ENCODE measurements at regions not wholly inside any gene's neighbourhood (a gene's known extent, or its start where the extent isn't known, plus 50 kb on each side); places are given as distances from the start of the nearest gene placed in this dataset.

- POLR2A ChIA-PET, result no interaction called here
- dilution Hi-C loops (cut with MboI; ENCODE audit: extremely low pct_ligation_motif_present, low sequenced_read_pairs), result no loop called here
- intact Hi-C loops (cut with micrococcal nuclease), result no loop called here
- Histone ChIP-seq H3K4me1 (ENCODE audit: control insufficient read depth, extremely low read depth, insufficient read depth, low read length) (no peaks in the 10 kb centered on the region), H3K36me3 (ENCODE audit: control insufficient read depth in 2 of 2, extremely low read depth in 1 of 2, insufficient read depth in 2 of 2, low read length in 2 of 2) (no peaks in the 10 kb centered on the region), H3K4me2 (ENCODE audit: insufficient read depth, low read length) (no peak overlapping the region), H3K9ac (replicated peaks; ENCODE audit: extremely low read depth, insufficient read depth, low read length) (no peak overlapping the region), H3K9me1 (replicated peaks; ENCODE audit: control insufficient read depth, extremely low read depth, insufficient read depth, low read length) (no peaks in the 10 kb centered on the region), H3K79me2 (ENCODE audit: control insufficient read depth, insufficient read depth, low read length) (no peaks in the 10 kb centered on the region), H3K27ac (ENCODE audit: insufficient read depth, low read depth, low read length) (no peak overlapping the region), H2AFZ (ENCODE audit: low read depth, low read length) (no peak overlapping the region), H4K20me1 (replicated peaks; ENCODE audit: control insufficient read depth, extremely low read depth, insufficient read depth, low read length) (no peaks in the 10 kb centered on the region), H3K9me3 (replicated peaks; ENCODE audit: control insufficient read depth, insufficient read depth, low read length) (no peaks in the 10 kb centered on the region), H3K27me3 (ENCODE audit: control insufficient read depth in 2 of 2, insufficient read depth in 2 of 2, low read length in 2 of 2) (no peaks in the 10 kb centered on the region), H3K4me3 (replicated peaks in 1 of 3; ENCODE audit: insufficient read depth in 1 of 3, low read depth in 1 of 3, low read length in 3 of 3) (no peak overlapping the region)
- DNase-seq (ENCODE audit: low read depth, low spot score) (no peak), FAIRE-seq (no peak)
- TF ChIP-seq JUN (IDR thresholded peaks at IDR 0.05; ENCODE audit: borderline replicate concordance, insufficient read depth, insufficient read length, low read depth), result no peak
- TF ChIP-seq FOS (IDR thresholded peaks at IDR 0.05; ENCODE audit: borderline replicate concordance, insufficient read depth, low read length), result no peak
- no peak for TF ChIP-seq POLR2A (IDR thresholded peaks at IDR 0.05; ENCODE audit: low read depth, low read length)
- no peak for TF ChIP-seq MYC (IDR thresholded peaks at IDR 0.05; ENCODE audit: low read depth, low read length)
- no peak for TF ChIP-seq GATA2 (IDR thresholded peaks at IDR 0.05; ENCODE audit: insufficient read depth, insufficient read length, low read depth, low read length)
- TF ChIP-seq CTCF (IDR thresholded peaks at IDR 0.05; ENCODE audit: extremely low read depth in 1 of 2, insufficient read depth in 1 of 2, low read depth in 1 of 2, low read length in 2 of 2), result no peak
- no peak for TF ChIP-seq MAX (IDR thresholded peaks at IDR 0.05; ENCODE audit: insufficient read depth, insufficient read length)
- TF ChIP-seq POLR2AphosphoS5 (IDR thresholded peaks at IDR 0.05; ENCODE audit: insufficient read depth, low read depth, low read length), result no peak
- TF ChIP-seq EZH2 (IDR thresholded peaks at IDR 0.05; ENCODE audit: borderline replicate concordance, low read depth, low read length, severe bottlenecking), result no peak
- CTCF ChIA-PET, result no interaction called here
- no TSS peak for BruUV-seq (replicated peaks)
These were observed 207.7 kb downstream of the ENGASE start for GRCh38 chr17:79282294-79282693.
